Endodermal cell (in vitro differentiated cells): ENCODE measurements at regions not wholly inside any gene's neighbourhood (a gene's known extent, or its start where the extent isn't known, plus 50 kb on each side); places are given as distances from the start of the nearest gene placed in this dataset.

ENCODE experiments used
- DNase-seq: peaks from one replicate; pipeline ENCODE4 v3.0.0-alpha.2; 2017
- H3K27ac ChIP-seq: 2 replicates; pipeline ENCODE4 v1.5.1; 2013; ENCODE audit warnings: mild to moderate bottlenecking, low read depth, low read length, moderate library complexity
- H3K27me3 ChIP-seq: 2 replicates; pipeline ENCODE4 v1.6.1; 2013; ENCODE audit warnings: mild to moderate bottlenecking, low read length, moderate library complexity; ENCODE audit not compliant: insufficient read depth, control insufficient read depth, poor library complexity, severe bottlenecking
- H3K36me3 ChIP-seq: 2 replicates; pipeline ENCODE4 v1.7.0; 2013; ENCODE audit warnings: mild to moderate bottlenecking, low read length, moderate library complexity; ENCODE audit not compliant: control insufficient read depth, insufficient read depth
- H3K4me1 ChIP-seq: one replicate; pipeline ENCODE4 v1.7.0; 2013; ENCODE audit warnings: low read length; ENCODE audit not compliant: control insufficient read depth, insufficient read depth
- H3K4me3 ChIP-seq: 2 replicates; pipeline ENCODE4 v1.5.1; 2013; ENCODE audit warnings: mild to moderate bottlenecking, low read length, moderate library complexity
- H3K9ac ChIP-seq: 2 replicates; pipeline ENCODE4 v1.6.1; 2013; ENCODE audit warnings: mild to moderate bottlenecking, low read length, moderate library complexity; ENCODE audit not compliant: poor library complexity, severe bottlenecking; ENCODE audit errors: extremely low read depth
- H3K9me3 ChIP-seq: 2 replicates; pipeline ENCODE4 v1.6.1; 2013; ENCODE audit warnings: mild to moderate bottlenecking, low read length, moderate library complexity; ENCODE audit not compliant: control insufficient read depth
- H3K27ac Mint-ChIP-seq: 2 replicates; pipeline ENCODE4 v1.8.0; 2020; ENCODE audit warnings: mixed read lengths
- H3K27me3 Mint-ChIP-seq: 2 replicates; pipeline ENCODE4 v1.8.0; 2021; ENCODE audit warnings: mild to moderate bottlenecking, mixed read lengths; ENCODE audit not compliant: insufficient read depth
- H3K36me3 Mint-ChIP-seq: 2 replicates; pipeline ENCODE4 v1.8.0; 2020; ENCODE audit warnings: low read depth, mixed read lengths
- H3K4me1 Mint-ChIP-seq: 2 replicates; pipeline ENCODE4 v1.8.0; 2020; ENCODE audit warnings: mixed read lengths
- H3K4me3 Mint-ChIP-seq: 2 replicates; pipeline ENCODE4 v1.8.0; 2020; ENCODE audit warnings: mild to moderate bottlenecking, moderate library complexity, mixed read lengths
- H3K9me3 Mint-ChIP-seq: 2 replicates; pipeline ENCODE4 v1.8.0; 2020; ENCODE audit warnings: mild to moderate bottlenecking, mixed read lengths
- CTCF ChIP-seq: fragments of 200-600 bp; sonication (generic); conservative IDR thresholded peaks from 2 replicates; pipeline ENCODE4 v1.5.0; 2021; ENCODE audit warnings: antibody characterized with exemption, mild to moderate bottlenecking
- WGBS, 2 experiments: methylation state at CpG; one replicate each; pipeline versions ENCODE4 v1.1.5 to v1.1.7; 2013; ENCODE audit warnings: missing lambda C conversion rate in 2 of 2, mixed read lengths in 1 of 2; ENCODE audit not compliant: insufficient coverage in 1 of 2, insufficient read length in 1 of 2; 5-methylcytosine and 5-hydroxymethylcytosine counted together

- no peaks in the 10 kb centered on the region for H3K9me3 Mint-ChIP-seq
Observed at GRCh38 chr2:217048730-217049129, 188.9 kb upstream of the TNP1 start.

DNA sequence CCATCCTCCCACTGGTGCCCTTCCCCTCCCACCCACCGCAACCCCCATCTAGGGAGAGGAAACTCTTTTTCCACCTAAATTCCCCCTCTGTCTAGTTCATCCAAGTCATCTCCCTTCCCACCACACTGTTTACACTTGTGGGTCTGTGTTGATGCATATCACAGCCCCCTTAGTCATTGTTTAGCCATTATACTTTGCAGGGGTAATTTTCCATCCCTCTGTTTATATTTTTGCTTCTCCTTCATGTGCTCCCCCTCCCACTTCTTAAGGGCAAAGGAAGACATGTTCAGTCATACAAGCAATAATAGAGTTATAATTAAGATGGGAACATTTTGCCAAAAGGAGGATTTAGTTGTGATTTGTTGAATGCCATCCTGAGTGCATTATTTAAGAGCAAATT, 187.8 kb upstream of the TNP1 start:
- H3K36me3 Mint-ChIP-seq, result no peaks in the 10 kb centered on the region
- WGBS, 2 experiments, result 100% methylated on average over 1 of the region's 1 CpG; no CpG with 5 or more reads in 1 of the 2 experiments
- H3K27ac ChIP-seq, result no peak overlapping the region
- H3K4me3 Mint-ChIP-seq, result no peak overlapping the region
- no peaks in the 10 kb centered on the region for H3K27me3 Mint-ChIP-seq
- H3K27ac Mint-ChIP-seq, result no peak overlapping the region
- no peak for TF ChIP-seq CTCF
- H3K4me1 ChIP-seq, result peaks cover 9% of the 10 kb centered on the region
- H3K27me3 ChIP-seq, result no peaks in the 10 kb centered on the region
- no peaks in the 10 kb centered on the region for H3K36me3 ChIP-seq
- H3K9me3 ChIP-seq, result no peaks in the 10 kb centered on the region
- no peak overlapping the region for H3K9ac ChIP-seq
- DNase-seq, result no peak
- no peaks in the 10 kb centered on the region for H3K9me3 Mint-ChIP-seq
- H3K4me3 ChIP-seq, result no peak overlapping the region
- peaks cover 39% of the 10 kb centered on the region for H3K4me1 Mint-ChIP-seq

More at GRCh38 chr2:217048730-217049129, 188.9 kb upstream of the TNP1 start:
- DNase-seq, result no peak
- Histone ChIP-seq H3K27me3 (no peaks in the 10 kb centered on the region), H3K4me1 (peaks cover 9% of the 10 kb centered on the region), H3K9ac (no peak overlapping the region), H3K36me3 (no peaks in the 10 kb centered on the region), H3K27ac (no peak overlapping the region), H3K4me3 (peak overlapping the region; percentile 15), H3K9me3 (no peaks in the 10 kb centered on the region)
- Mint-ChIP-seq H3K27ac (no peak overlapping the region), H3K4me1 (peaks cover 39% of the 10 kb centered on the region), H3K27me3 (no peaks in the 10 kb centered on the region), H3K4me3 (no peak overlapping the region), H3K36me3 (no peaks in the 10 kb centered on the region)
- 88 to 95% methylated on average over 1 of the region's 1 CpG for WGBS, 2 experiments
- TF ChIP-seq CTCF, result no peak

GRCh38 chr2:217047209-217047608, 187.3 kb upstream of the TNP1 start:
- Mint-ChIP-seq H3K9me3 (no peaks in the 10 kb centered on the region), H3K4me3 (no peak overlapping the region), H3K36me3 (no peaks in the 10 kb centered on the region), H3K27me3 (no peaks in the 10 kb centered on the region), H3K27ac (no peak overlapping the region), H3K4me1 (peaks cover 39% of the 10 kb centered on the region)
- no peaks in the 10 kb centered on the region for H3K9me3 ChIP-seq
- WGBS, 2 experiments, result 79 to 100% methylated on average over 2 to 3 of the region's 3 CpGs
- TF ChIP-seq CTCF, result no peak
- no peak for DNase-seq
- no peaks in the 10 kb centered on the region for H3K36me3 ChIP-seq
- no peaks in the 10 kb centered on the region for H3K27me3 ChIP-seq
- no peak overlapping the region for H3K27ac ChIP-seq
- H3K4me1 ChIP-seq, result peaks cover 9% of the 10 kb centered on the region
- no peak overlapping the region for H3K4me3 ChIP-seq
- no peak overlapping the region for H3K9ac ChIP-seq
